H9 (cell line): ENCODE measurements at regions not wholly inside any gene's neighbourhood (a gene's known extent, or its start where the extent isn't known, plus 50 kb on each side); places are given as distances from the start of the nearest gene placed in this dataset.

Experiments used
- DNase-seq: peaks from one replicate; pipeline ENCODE4 v3.0.0-alpha.2; 2017
- H2AFZ ChIP-seq: one replicate; pipeline ENCODE4 v1.6.1; 2013; ENCODE audit warnings: mild to moderate bottlenecking, low read length, control low read depth, moderate library complexity
- H2AK5ac ChIP-seq: 2 replicates; pipeline ENCODE4 v1.6.1; 2013; ENCODE audit warnings: low read length, control low read depth, mixed read lengths; ENCODE audit not compliant: insufficient read length
- H2BK120ac ChIP-seq: one replicate; pipeline ENCODE4 v1.6.1; 2013; ENCODE audit warnings: low read depth, mild to moderate bottlenecking, low read length, control low read depth, inconsistent platforms; ENCODE audit not compliant: poor library complexity, severe bottlenecking
- H2BK12ac ChIP-seq: 2 replicates; pipeline ENCODE4 v1.6.1; 2013; ENCODE audit warnings: low read length, control low read depth, mixed read lengths, low read depth; ENCODE audit not compliant: insufficient read length
- H2BK15ac ChIP-seq: 2 replicates; pipeline ENCODE4 v1.6.1; 2013; ENCODE audit warnings: low read depth, low read length, control low read depth
- H2BK20ac ChIP-seq: one replicate; pipeline ENCODE4 v1.6.1; 2013; ENCODE audit warnings: low read depth, mild to moderate bottlenecking, low read length, control low read depth, inconsistent platforms; ENCODE audit not compliant: poor library complexity, severe bottlenecking
- H2BK5ac ChIP-seq: 2 replicates; pipeline ENCODE4 v1.6.1; 2013; ENCODE audit warnings: low read length, control low read depth, mixed read lengths; ENCODE audit not compliant: insufficient read length
- H3K14ac ChIP-seq: 2 replicates; pipeline ENCODE4 v1.6.1; 2013; ENCODE audit warnings: low read length, control low read depth; ENCODE audit not compliant: insufficient read depth
- H3K18ac ChIP-seq: 2 replicates; pipeline ENCODE4 v1.6.1; 2013; ENCODE audit warnings: low read depth, mild to moderate bottlenecking, mixed read lengths, low read length, control low read depth; ENCODE audit not compliant: insufficient read length
- H3K23ac ChIP-seq: 2 replicates; pipeline ENCODE4 v1.6.1; 2013; ENCODE audit warnings: low read length, control low read depth, mixed read lengths, low read depth; ENCODE audit not compliant: insufficient read length
- H3K23me2 ChIP-seq: 2 replicates; pipeline ENCODE4 v1.6.1; 2013; ENCODE audit warnings: low read depth, mild to moderate bottlenecking, mixed read lengths, low read length, control low read depth; ENCODE audit not compliant: insufficient read length, poor library complexity, severe bottlenecking
- H3K27ac ChIP-seq: 2 replicates; pipeline ENCODE4 v1.5.1; 2013; ENCODE audit warnings: low read length, control low read depth, mixed read lengths, low read depth; ENCODE audit not compliant: insufficient read length
- H3K27me3 ChIP-seq: 2 replicates; pipeline ENCODE4 v1.6.1; 2013; ENCODE audit warnings: low read length, control low read depth, inconsistent platforms; ENCODE audit not compliant: insufficient read depth
- H3K4ac ChIP-seq: 2 replicates; pipeline ENCODE4 v1.6.1; 2013; ENCODE audit warnings: low read depth, mild to moderate bottlenecking, control low read depth, inconsistent platforms, low read length, moderate library complexity
- H3K4me1 ChIP-seq: 2 replicates; pipeline ENCODE4 v1.6.1; 2013; ENCODE audit warnings: low read length, control low read depth, inconsistent platforms; ENCODE audit not compliant: insufficient read depth
- H3K4me2 ChIP-seq: 2 replicates; pipeline ENCODE4 v1.6.1; 2013; ENCODE audit warnings: low read length, control low read depth, mixed read lengths; ENCODE audit not compliant: insufficient read length, insufficient read depth
- H3K56ac ChIP-seq: 2 replicates; pipeline ENCODE4 v1.6.1; 2013; ENCODE audit warnings: low read depth, mild to moderate bottlenecking, mixed read lengths, low read length, control low read depth; ENCODE audit not compliant: insufficient read length
- H3K79me1 ChIP-seq: 2 replicates; pipeline ENCODE4 v1.6.1; 2013; ENCODE audit warnings: low read depth, mild to moderate bottlenecking, moderate library complexity, low read length, control low read depth, inconsistent platforms; ENCODE audit not compliant: insufficient read depth, poor library complexity, severe bottlenecking
- H3K79me2 ChIP-seq: 2 replicates; pipeline ENCODE4 v1.6.1; 2013; ENCODE audit warnings: low read length, control low read depth, inconsistent platforms; ENCODE audit not compliant: insufficient read depth
- H3K9ac ChIP-seq: 2 replicates; pipeline ENCODE4 v1.6.1; 2013; ENCODE audit warnings: low read length, control low read depth, mixed read lengths; ENCODE audit not compliant: insufficient read length; ENCODE audit errors: extremely low read depth
- H3K9me3 ChIP-seq: one replicate; pipeline ENCODE4 v1.6.1; 2013; ENCODE audit warnings: low read depth, low read length, inconsistent platforms; ENCODE audit not compliant: control insufficient read depth
- H3T11ph ChIP-seq: one replicate; pipeline ENCODE4 v1.6.1; 2013; ENCODE audit warnings: mild to moderate bottlenecking, low read length, control low read depth, inconsistent platforms
- H4K20me1 ChIP-seq: one replicate; pipeline ENCODE4 v1.6.1; 2013; ENCODE audit not compliant: control insufficient read depth, insufficient read length, insufficient read depth
- H4K5ac ChIP-seq: 2 replicates; pipeline ENCODE4 v1.6.1; 2013; ENCODE audit warnings: low read depth, mild to moderate bottlenecking, mixed read lengths, low read length, control low read depth; ENCODE audit not compliant: insufficient read length
- H4K8ac ChIP-seq: replicated peaks from 2 replicates; pipeline ENCODE4 v1.6.1; 2013; ENCODE audit warnings: low read length, control low read depth, mixed read lengths, low read depth; ENCODE audit not compliant: insufficient read length
- H4K91ac ChIP-seq: 2 replicates; pipeline ENCODE4 v1.6.1; 2013; ENCODE audit warnings: low read depth, mild to moderate bottlenecking, moderate library complexity, mixed read lengths, low read length, control low read depth; ENCODE audit not compliant: insufficient read length
- H3K27ac Mint-ChIP-seq, 3 experiments: 2 replicates in 2 of 3; 3 replicates in 1 of 3; pipeline ENCODE4 v1.8.0; 2020 to 2021; ENCODE audit warnings: mixed read lengths in 3 of 3, mild to moderate bottlenecking in 1 of 3, moderate library complexity in 1 of 3
- H3K27me3 Mint-ChIP-seq: 2 replicates; pipeline ENCODE4 v1.8.0; 2021; ENCODE audit warnings: low read depth, mild to moderate bottlenecking, moderate library complexity, mixed read lengths
- H3K36me3 Mint-ChIP-seq, 3 experiments: 2 replicates in 2 of 3; 3 replicates in 1 of 3; pipeline ENCODE4 v1.8.0; 2020 to 2021; ENCODE audit warnings: low read depth in 3 of 3, mixed read lengths in 3 of 3; ENCODE audit not compliant: insufficient read depth in 1 of 3
- H3K4me1 Mint-ChIP-seq, 2 experiments: 2 replicates each; pipeline ENCODE4 v1.8.0; 2020; ENCODE audit warnings: mixed read lengths in 2 of 2
- H3K4me3 Mint-ChIP-seq, 2 experiments: 2 replicates in 1 of 2; 3 replicates in 1 of 2; pipeline ENCODE4 v1.8.0; 2020 to 2021; ENCODE audit warnings: mild to moderate bottlenecking in 2 of 2, mixed read lengths in 2 of 2, moderate library complexity in 1 of 2
- H3K9me3 Mint-ChIP-seq, 2 experiments: 2 replicates in 1 of 2; 3 replicates in 1 of 2; pipeline ENCODE4 v1.8.0; 2020; ENCODE audit warnings: mild to moderate bottlenecking in 2 of 2, mixed read lengths in 2 of 2, moderate library complexity in 1 of 2
- CTCF ChIP-seq: fragments of 200-600 bp; sonication (generic); conservative IDR thresholded peaks from 3 replicates; pipeline ENCODE4 v1.8.0; 2021; ENCODE audit warnings: antibody characterized with exemption, mild to moderate bottlenecking
- WGBS: extraction: QIAGEN DNeasy Blood & Tissue Kit; methylation state at CpG from one replicate; pipeline ENCODE4 v1.1.7; 2013; ENCODE audit warnings: missing lambda C conversion rate, low lambda C conversion rate, mixed read lengths; ENCODE audit not compliant: insufficient read length; ENCODE audit errors: extremely low coverage; 5-methylcytosine and 5-hydroxymethylcytosine counted together

GRCh38 chr15:62901909-62902546 is 140.5 kb upstream of the TPM1 start:
- Histone ChIP-seq H3K56ac (no peak overlapping the region), H3K4me1 (peaks cover 2% of the 10 kb centered on the region; the same call in 1 of the 2 replicates), H3K9me3 (no peaks in the 10 kb centered on the region), H4K5ac (no peak overlapping the region), H3K14ac (no peak overlapping the region), H3K23ac (no peak overlapping the region), H2BK12ac (no peak overlapping the region), H2BK15ac (no peak overlapping the region), H2AFZ (no peak overlapping the region), H3K27ac (no peak overlapping the region), H3K4me2 (no peak overlapping the region), H3K9ac (no peak overlapping the region), H3T11ph (no peak overlapping the region), H2BK20ac (no peak overlapping the region), H3K4ac (no peak overlapping the region), H4K20me1 (no peaks in the 10 kb centered on the region), H2BK120ac (no peak overlapping the region), H3K27me3 (no peaks in the 10 kb centered on the region), H2BK5ac (no peak overlapping the region), H4K91ac (no peak overlapping the region), H3K23me2 (no peaks in the 10 kb centered on the region), H2AK5ac (no peak overlapping the region), H3K18ac (no peak overlapping the region), H3K79me1 (no peaks in the 10 kb centered on the region), H3K79me2 (no peaks in the 10 kb centered on the region), H4K8ac (no peak overlapping the region)
- no peaks in the 10 kb centered on the region; a peak in 1 of 5 replicates for H3K9me3 Mint-ChIP-seq
- no peaks in the 10 kb centered on the region for H3K36me3 Mint-ChIP-seq
- peak overlapping the region in 1 of 3 experiments; percentile 28; a peak in 1 of 7 replicates for H3K27ac Mint-ChIP-seq
- H3K4me3 Mint-ChIP-seq, result no peak overlapping the region
- WGBS, result no CpG with 5 or more reads among the region's 9 CpGs
- peaks cover 39 to 44% of the 10 kb centered on the region in 2 experiments for H3K4me1 Mint-ChIP-seq
- peaks cover 3% of the 10 kb centered on the region; the same call in 1 of the 2 replicates for H3K27me3 Mint-ChIP-seq
- TF ChIP-seq CTCF, result 0 out of 3 replicates have a peak, but pooled peaks have one; percentile 10
- no peak for DNase-seq
